ENCODE measurements at regions not wholly inside any gene's neighbourhood (a gene's known extent, or its start where the extent isn't known, plus 50 kb on each side); places are given as distances from the start of the nearest gene placed in this dataset.
"Not testable (repeated sequence)": the region's sequence is repeated elsewhere in the genome, so short reads cannot be mapped to it uniquely, and the experiment has no call there.

DNA sequence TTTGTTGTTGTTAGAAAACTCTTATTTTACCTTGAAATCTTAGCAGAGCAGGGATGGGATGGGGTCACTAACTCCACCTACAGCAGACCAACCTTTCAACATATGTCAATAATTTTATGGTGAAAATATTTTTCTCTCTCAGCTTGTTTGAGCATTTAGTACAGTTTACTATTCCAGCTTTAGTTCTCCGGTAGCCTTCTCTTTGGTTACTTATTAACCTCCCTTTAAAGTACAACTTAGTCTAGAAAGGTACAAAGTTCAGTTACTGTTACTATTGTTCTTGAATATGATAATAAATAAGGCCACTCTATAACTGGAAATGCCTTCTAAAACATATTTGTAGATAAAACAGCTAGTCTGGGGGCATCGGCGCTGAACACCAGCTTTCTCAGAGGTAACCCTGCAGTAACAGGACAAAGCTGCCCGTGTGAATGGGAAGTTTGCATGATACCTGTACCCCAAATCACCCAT lies 233.3 kb downstream of the PCSK1 start:
- CTCF ChIA-PET = interaction anchor here (0.8 to 3.2 kb wide), 3 partner anchors 13 to 49 kb away, joined by 3 to 10 read pairs (median 7); no protein-coding TSS in a partner anchor
- TF ChIP-seq, protein P1, sequence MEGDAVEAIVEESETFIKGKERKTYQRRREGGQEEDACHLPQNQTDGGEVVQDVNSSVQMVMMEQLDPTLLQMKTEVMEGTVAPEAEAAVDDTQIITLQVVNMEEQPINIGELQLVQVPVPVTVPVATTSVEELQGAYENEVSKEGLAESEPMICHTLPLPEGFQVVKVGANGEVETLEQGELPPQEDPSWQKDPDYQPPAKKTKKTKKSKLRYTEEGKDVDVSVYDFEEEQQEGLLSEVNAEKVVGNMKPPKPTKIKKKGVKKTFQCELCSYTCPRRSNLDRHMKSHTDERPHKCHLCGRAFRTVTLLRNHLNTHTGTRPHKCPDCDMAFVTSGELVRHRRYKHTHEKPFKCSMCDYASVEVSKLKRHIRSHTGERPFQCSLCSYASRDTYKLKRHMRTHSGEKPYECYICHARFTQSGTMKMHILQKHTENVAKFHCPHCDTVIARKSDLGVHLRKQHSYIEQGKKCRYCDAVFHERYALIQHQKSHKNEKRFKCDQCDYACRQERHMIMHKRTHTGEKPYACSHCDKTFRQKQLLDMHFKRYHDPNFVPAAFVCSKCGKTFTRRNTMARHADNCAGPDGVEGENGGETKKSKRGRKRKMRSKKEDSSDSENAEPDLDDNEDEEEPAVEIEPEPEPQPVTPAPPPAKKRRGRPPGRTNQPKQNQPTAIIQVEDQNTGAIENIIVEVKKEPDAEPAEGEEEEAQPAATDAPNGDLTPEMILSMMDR (IDR thresholded peaks at IDR 0.05; ENCODE audit: control extremely low read depth, extremely low read depth, low read depth, missing control alignments) = no peak
- POLR2A ChIA-PET = no interaction called here
- DNase-seq (ENCODE audit: extremely low spot score) = no peak

DNA sequence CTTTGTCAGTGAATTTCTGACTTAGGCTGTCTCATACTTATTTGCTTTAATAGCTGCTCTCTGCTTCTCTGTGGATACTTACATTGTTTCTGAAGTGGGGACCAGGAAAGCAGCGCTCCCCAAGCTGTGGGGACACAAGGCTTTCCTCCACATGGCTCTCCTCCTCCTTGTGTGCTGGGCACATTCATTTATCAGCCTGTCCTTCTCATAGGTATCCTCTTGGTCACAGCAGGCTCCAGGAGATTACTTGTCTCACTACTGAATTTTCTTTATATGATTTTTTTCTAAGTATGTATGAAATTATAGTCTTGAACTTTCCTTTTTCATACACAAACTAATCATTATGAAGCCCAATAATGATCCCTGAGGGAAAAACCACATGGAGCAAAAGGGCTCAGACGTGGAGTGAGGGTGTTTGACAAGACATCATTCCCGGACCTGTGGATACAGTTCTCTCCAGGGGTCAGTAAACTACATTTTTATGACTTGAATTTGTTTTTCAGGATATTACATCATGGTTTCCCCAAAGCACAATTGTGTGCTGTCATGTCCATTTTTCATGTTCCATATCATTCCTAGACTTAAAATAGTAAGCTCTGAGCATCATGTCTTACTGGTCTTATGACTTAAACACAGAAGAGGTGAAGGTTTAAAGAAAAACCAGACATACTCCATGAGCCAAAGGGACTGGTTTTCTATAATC lies 234.5 kb downstream of the PCSK1 start:
- TF ChIP-seq, protein P1 (IDR thresholded peaks at IDR 0.05; ENCODE audit: control extremely low read depth, extremely low read depth, low read depth, missing control alignments) = no peak
- ChIA-PET CTCF (interaction anchor here (1.0 to 3.2 kb wide), 2 partner anchors 12 to 21 kb away, joined by 3 to 10 read pairs; no protein-coding TSS in a partner anchor), POLR2A (no interaction called here)
- DNase-seq (ENCODE audit: extremely low spot score) = no peak

DNA sequence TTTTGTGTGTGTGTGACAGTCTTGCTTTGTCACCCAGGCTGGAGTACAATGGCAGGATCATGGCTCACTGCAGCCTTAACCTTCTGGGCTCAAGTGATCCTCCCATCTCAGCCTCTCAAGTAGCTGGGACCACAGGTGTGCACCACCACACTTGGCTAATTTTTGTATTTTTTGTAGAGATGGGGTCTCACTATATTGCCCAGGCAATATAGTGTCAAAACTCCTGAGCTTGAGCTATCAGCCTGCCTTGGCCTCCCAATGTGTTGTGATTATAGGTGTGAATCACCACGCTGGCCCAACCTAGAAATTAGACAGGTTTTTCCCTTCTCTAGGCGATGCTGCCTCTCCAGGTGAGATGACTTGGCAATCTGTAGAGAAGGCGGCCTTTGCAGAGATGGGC lies 235.3 kb downstream of the PCSK1 start:
- CTCF ChIA-PET = interaction anchor here (1.0 to 3.2 kb wide), 2 partner anchors 11 to 22 kb away, joined by 3 to 10 read pairs; no protein-coding TSS in a partner anchor
- DNase-seq (ENCODE audit: extremely low spot score); POLR2A ChIA-PET: not testable (repeated sequence)

DNA sequence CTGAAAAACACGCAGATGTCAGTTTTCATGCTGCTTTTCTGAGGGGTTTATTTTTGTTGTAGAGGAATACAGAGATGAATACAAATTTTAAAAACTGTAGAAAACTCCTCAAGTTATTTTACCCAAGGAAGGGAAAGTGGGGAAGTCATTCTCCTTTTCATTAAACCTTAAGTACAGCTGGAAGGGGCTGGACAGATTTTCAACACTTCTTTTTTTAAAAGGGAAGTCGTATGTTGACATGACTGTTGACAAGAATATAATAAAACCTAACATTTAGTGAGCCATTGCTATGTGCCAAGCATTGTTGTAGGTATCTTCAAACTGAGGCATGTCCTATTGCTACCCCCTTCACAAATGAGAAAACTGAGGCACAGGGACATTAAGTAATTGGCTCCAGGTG lies 235.7 kb upstream of the ELL2 start:
- ChIA-PET CTCF (interaction anchor here (1.0 kb wide), 1 partner anchor 22 kb away, joined by 3 read pairs; no protein-coding TSS in a partner anchor), POLR2A (no interaction called here)
- no peak for DNase-seq (ENCODE audit: extremely low spot score)
- TF ChIP-seq, protein P1 (IDR thresholded peaks at IDR 0.05; ENCODE audit: control extremely low read depth, extremely low read depth, low read depth, missing control alignments) = no peak

DNA sequence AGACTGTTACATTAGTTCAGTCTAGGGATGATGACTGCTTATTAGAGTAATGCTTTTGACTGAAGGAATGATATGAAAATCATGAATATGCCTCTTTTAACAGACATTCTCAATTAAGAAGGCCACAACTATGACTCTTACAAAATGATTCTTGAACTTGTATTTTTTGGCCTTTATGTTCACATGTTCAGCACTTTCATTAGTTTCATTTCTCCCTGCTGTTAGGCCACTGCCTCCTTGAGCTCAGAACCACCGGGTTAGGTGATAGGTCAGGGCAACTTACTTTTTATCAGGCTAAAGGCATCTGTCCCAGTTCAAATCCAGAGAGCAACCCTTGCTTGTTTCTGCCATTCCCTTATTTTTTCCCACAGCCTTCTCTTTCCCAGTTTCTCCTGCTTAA lies 235.2 kb upstream of the ELL2 start:
- TF ChIP-seq, protein P1 (IDR thresholded peaks at IDR 0.05; ENCODE audit: control extremely low read depth, extremely low read depth, low read depth, missing control alignments) = no peak
- no peak for DNase-seq (ENCODE audit: extremely low spot score)
- CTCF ChIA-PET = no interaction called here
- POLR2A ChIA-PET = no interaction called here

DNA sequence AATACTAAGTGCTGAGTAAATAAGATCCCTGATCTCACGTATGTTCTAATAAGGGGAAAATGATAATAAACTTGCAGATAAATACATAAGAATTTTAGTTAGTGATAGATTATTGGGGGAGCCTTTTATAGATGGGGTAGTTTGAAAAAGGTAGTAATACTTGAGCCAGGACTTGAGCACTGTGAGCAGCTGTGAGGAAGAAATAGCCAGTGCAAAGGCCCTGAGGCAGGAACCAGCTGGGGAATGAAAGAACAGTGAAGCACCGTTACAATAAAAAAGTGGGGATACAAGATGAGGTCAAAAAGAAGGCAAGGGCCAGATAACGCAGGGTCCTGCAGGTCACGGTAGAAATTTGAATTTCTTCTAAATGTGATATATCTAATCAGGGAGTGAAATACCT lies 234.8 kb upstream of the ELL2 start:
- no peak for DNase-seq (ENCODE audit: extremely low spot score)
- CTCF ChIA-PET = interaction anchor here (1.3 kb wide), 1 partner anchor 8 kb away, joined by 3 read pairs; no protein-coding TSS in a partner anchor
- POLR2A ChIA-PET = no interaction called here
- TF ChIP-seq, protein P1 (IDR thresholded peaks at IDR 0.05; ENCODE audit: control extremely low read depth, extremely low read depth, low read depth, missing control alignments) = no peak

DNA sequence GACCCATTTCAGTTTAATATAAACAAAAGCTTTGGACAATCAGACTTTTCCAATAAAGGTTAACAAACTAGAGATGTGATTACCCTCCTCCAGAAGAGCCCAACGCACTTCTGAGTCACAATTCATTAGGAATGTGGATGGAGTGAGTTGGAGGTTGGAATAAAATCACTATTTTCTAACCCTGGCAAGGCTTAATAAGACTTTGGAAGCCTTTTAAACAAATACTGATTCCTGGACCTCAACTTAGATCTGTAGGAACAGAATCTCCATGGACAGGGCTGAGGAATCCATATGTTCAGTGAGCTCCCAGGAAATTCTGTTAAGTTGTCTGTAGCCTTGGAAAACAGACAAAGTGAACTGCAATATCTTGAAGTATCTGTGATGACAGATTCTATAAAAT lies 233.5 kb upstream of the ELL2 start:
- CTCF ChIA-PET = interaction anchor here (1.3 kb wide), 1 partner anchor 9 kb away, joined by 3 read pairs; no protein-coding TSS in a partner anchor

More for the DNA sequence above, 233.5 kb upstream of the ELL2 start:
- POLR2A ChIA-PET = no interaction called here
- TF ChIP-seq, protein P1 (IDR thresholded peaks at IDR 0.05; ENCODE audit: control extremely low read depth, extremely low read depth, low read depth, missing control alignments) = no peak
- DNase-seq (ENCODE audit: extremely low spot score) = no peak
